Transverse colon (tissue), 4 donors: ENCODE measurements at regions not wholly inside any gene's neighbourhood (a gene's known extent, or its start where the extent isn't known, plus 50 kb on each side); places are given as distances from the start of the nearest gene placed in this dataset.

Experiments used
- DNase-seq: peaks from one replicate; pipeline ENCODE4 v3.0.0-alpha.2; 2019
- H3K27ac ChIP-seq, 4 donors: fragments of 200-600 bp; sonication (generic); 2 replicates each; pipeline ENCODE4 v1.5.1; 2016 to 2018; ENCODE audit warnings: inconsistent platforms in 4 of 4
- H3K27me3 ChIP-seq: fragments of 200-600 bp; sonication (generic); 2 replicates; pipeline ENCODE4 v1.5.1; 2017; ENCODE audit warnings: inconsistent platforms
- H3K36me3 ChIP-seq, 4 donors: fragments of 200-600 bp; sonication (generic); 2 replicates each; pipeline ENCODE4 v1.5.1; 2017 to 2019; ENCODE audit warnings: inconsistent platforms in 4 of 4
- H3K4me1 ChIP-seq, 4 donors: fragments of 200-600 bp; sonication (generic); 2 replicates each; pipeline ENCODE4 v1.5.1; 2017 to 2020; ENCODE audit warnings: inconsistent platforms in 4 of 4
- H3K4me3 ChIP-seq, 4 donors: fragments of 200-600 bp; sonication (generic); 1 replicate in 1 of 4; 2 replicates in 3 of 4; pipeline versions ENCODE4 v1.5.1 to v1.6.1; 2017 to 2019; ENCODE audit warnings: inconsistent platforms in 4 of 4
- H3K9me3 ChIP-seq, 2 donors: fragments of 200-600 bp; sonication (generic); 2 replicates each; pipeline ENCODE4 v1.5.1; 2017 to 2019; ENCODE audit warnings: inconsistent platforms in 2 of 2
- EP300 ChIP-seq: sonication (generic); formaldehyde crosslinking; IDR thresholded peaks from one replicate; pipeline ENCODE4 v1.6.1; 2017; ENCODE audit warnings: antibody characterized with exemption, low read depth
- POLR2A ChIP-seq: fragments of 450-650 bp; IDR thresholded peaks from one replicate; pipeline ENCODE4 v1.6.1; 2016; ENCODE audit warnings: antibody characterized with exemption, mild to moderate bottlenecking, moderate library complexity
- POLR2AphosphoS5 ChIP-seq, 3 donors: sonication (generic); formaldehyde crosslinking; IDR thresholded peaks; one replicate each; pipeline ENCODE4 v1.6.1; 2016; ENCODE audit warnings: antibody characterized with exemption in 3 of 3
- WGBS, 2 donors: methylation state at CpG; one replicate each; pipeline ENCODE4 v1.1.5; 2018; ENCODE audit warnings: low coverage in 1 of 2; 5-methylcytosine and 5-hydroxymethylcytosine counted together
- in situ Hi-C, 4 donors: fragments of 200-750 bp; cut with MboI; loops; one replicate each; pipeline versions ENCODE4 v1.15.0 to v1.15.1; 2017; ENCODE audit warnings: low sequenced_read_pairs in 3 of 4, low pct_ligation_motif_present in 1 of 4, low pct_unique_long_range_greater_than_20kb in 1 of 4
- intact Hi-C: fragments of 100-400 bp; cut with DNase I; formaldehyde crosslinking; loops from one replicate; pipeline ENCODE4 v1.15.1; 2023; ENCODE audit warnings: low total_unique reads
- TF ChIP-seq, protein P1 (sequence below), 5 experiments: fragments of 200-600 bp in 3 of 5; fragments of 450-650 bp in 2 of 5; sonication (generic) in 3 of 5; IDR thresholded peaks; 1 replicate in 2 of 5; 2 replicates in 3 of 5; pipeline ENCODE4 v1.5.1; 2016 to 2017; ENCODE audit warnings: antibody characterized with exemption in 5 of 5, inconsistent platforms in 3 of 5, mild to moderate bottlenecking in 2 of 5, moderate library complexity in 1 of 5

GRCh38 chr14:87052646-87053225, 940.2 kb downstream of the GALC start:
- in situ Hi-C loops, result no loop called here

GRCh38 chr14:87050421-87050820, 942.6 kb downstream of the GALC start:
- intact Hi-C loops (no loop called here), in situ Hi-C loops (no loop called here)
- no peak overlapping the region for H3K27ac ChIP-seq
- H3K9me3 ChIP-seq, result no peaks in the 10 kb centered on the region
- no peak overlapping the region for H3K4me3 ChIP-seq
- H3K4me1 ChIP-seq, result no peaks in the 10 kb centered on the region
- H3K36me3 ChIP-seq, result no peaks in the 10 kb centered on the region
- no peak for DNase-seq
- no peaks in the 10 kb centered on the region for H3K27me3 ChIP-seq
- TF ChIP-seq EP300 (no peak), POLR2A (no peak), POLR2AphosphoS5 (IDR thresholded peaks at IDR 0.05) (no peak)
- TF ChIP-seq, protein P1, sequence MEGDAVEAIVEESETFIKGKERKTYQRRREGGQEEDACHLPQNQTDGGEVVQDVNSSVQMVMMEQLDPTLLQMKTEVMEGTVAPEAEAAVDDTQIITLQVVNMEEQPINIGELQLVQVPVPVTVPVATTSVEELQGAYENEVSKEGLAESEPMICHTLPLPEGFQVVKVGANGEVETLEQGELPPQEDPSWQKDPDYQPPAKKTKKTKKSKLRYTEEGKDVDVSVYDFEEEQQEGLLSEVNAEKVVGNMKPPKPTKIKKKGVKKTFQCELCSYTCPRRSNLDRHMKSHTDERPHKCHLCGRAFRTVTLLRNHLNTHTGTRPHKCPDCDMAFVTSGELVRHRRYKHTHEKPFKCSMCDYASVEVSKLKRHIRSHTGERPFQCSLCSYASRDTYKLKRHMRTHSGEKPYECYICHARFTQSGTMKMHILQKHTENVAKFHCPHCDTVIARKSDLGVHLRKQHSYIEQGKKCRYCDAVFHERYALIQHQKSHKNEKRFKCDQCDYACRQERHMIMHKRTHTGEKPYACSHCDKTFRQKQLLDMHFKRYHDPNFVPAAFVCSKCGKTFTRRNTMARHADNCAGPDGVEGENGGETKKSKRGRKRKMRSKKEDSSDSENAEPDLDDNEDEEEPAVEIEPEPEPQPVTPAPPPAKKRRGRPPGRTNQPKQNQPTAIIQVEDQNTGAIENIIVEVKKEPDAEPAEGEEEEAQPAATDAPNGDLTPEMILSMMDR (IDR thresholded peaks at IDR 0.05), result no peak
- 40 to 48% methylated on average over 1 of the region's 1 CpG for WGBS, 2 donors

More at GRCh38 chr14:87052646-87053225, 940.2 kb downstream of the GALC start:
- no peaks in the 10 kb centered on the region for H3K36me3 ChIP-seq
- no peaks in the 10 kb centered on the region for H3K27me3 ChIP-seq
- no peak overlapping the region for H3K4me3 ChIP-seq
- no peaks in the 10 kb centered on the region for H3K9me3 ChIP-seq
- intact Hi-C loops, result no loop called here
- 83 to 87% methylated on average over 1 of the region's 1 CpG for WGBS, 2 donors
- TF ChIP-seq, protein P1 (IDR thresholded peaks at IDR 0.05), result no peak
- no peak for TF ChIP-seq POLR2AphosphoS5 (IDR thresholded peaks at IDR 0.05)
- TF ChIP-seq POLR2A, result no peak
- no peak for TF ChIP-seq EP300
- no peak overlapping the region for H3K27ac ChIP-seq
- H3K4me1 ChIP-seq, result no peaks in the 10 kb centered on the region
- no peak for DNase-seq

DNA sequence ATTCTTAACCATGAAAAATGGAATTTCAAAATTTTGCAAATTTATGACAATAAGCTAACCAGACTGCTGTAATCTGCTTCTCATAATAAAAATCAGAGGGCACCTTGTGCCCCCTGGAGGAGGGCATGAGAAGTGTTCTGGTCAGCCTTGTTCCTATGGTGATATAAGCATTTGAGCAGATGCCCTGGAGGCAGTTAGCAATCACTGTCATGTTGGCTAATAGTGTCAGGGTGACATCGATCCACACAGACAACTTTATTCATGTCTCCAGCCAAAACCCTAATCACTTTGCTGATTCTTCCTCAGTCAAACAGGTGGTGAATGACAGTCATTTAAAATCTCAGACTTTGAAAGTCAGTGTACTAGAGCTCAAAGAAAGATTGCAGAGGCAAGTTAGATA, 943.0 kb downstream of the GALC start:
- no peaks in the 10 kb centered on the region for H3K9me3 ChIP-seq
- 58% methylated on average over 1 of the region's 1 CpG; no CpG with 5 or more reads in 1 of the 2 donors for WGBS, 2 donors
- no peak overlapping the region for H3K27ac ChIP-seq
- in situ Hi-C loops (no loop called here), intact Hi-C loops (loop anchor here (10.0 kb wide), 1 partner anchor 1075 kb away; no protein-coding TSS in a partner anchor)
- no peaks in the 10 kb centered on the region for H3K27me3 ChIP-seq
- DNase-seq, result no peak
- no peaks in the 10 kb centered on the region for H3K4me1 ChIP-seq
- H3K4me3 ChIP-seq, result no peak overlapping the region
- no peaks in the 10 kb centered on the region for H3K36me3 ChIP-seq
- TF ChIP-seq, protein P1 (IDR thresholded peaks at IDR 0.05), result peak in 1 of 5 experiments; percentile 9
- TF ChIP-seq EP300 (no peak), POLR2A (no peak), POLR2AphosphoS5 (IDR thresholded peaks at IDR 0.05) (no peak)

DNA sequence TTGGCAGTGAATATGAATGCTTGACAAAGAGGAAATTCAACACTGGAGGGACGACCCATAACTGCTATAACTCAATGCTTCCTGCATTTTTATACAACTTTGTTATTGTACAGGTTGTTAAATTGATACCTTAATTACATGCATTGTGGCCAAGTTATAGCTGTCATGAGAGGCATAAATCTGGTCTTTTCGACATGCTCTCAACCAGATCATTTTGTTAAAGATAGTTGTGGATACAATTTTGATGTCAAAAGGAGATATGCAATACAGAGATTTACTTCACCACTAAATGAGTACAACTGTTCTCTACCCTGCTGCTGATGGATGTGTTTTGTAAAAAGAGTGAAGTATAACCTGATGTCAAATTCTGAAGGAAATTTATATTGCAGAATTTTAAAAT, 946.0 kb downstream of the GALC start:
- Histone ChIP-seq H3K4me1 (no peaks in the 10 kb centered on the region), H3K9me3 (no peaks in the 10 kb centered on the region), H3K4me3 (no peak overlapping the region), H3K27ac (no peak overlapping the region), H3K36me3 (no peaks in the 10 kb centered on the region), H3K27me3 (no peaks in the 10 kb centered on the region)
- intact Hi-C loops (loop anchor here (10.0 kb wide), 1 partner anchor 1078 kb away; no protein-coding TSS in a partner anchor), in situ Hi-C loops (no loop called here)
- no peak for DNase-seq
- WGBS, 2 donors, result 39 to 42% methylated on average over 2 of the region's 2 CpGs
- no peak for TF ChIP-seq POLR2AphosphoS5 (IDR thresholded peaks at IDR 0.05)
- TF ChIP-seq POLR2A, result no peak
- no peak for TF ChIP-seq EP300
- TF ChIP-seq, protein P1 (IDR thresholded peaks at IDR 0.05), result no peak
